ENCODE measurements at regions not wholly inside any gene's neighbourhood (a gene's known extent, or its start where the extent isn't known, plus 50 kb on each side); places are given as distances from the start of the nearest gene placed in this dataset.

DNA sequence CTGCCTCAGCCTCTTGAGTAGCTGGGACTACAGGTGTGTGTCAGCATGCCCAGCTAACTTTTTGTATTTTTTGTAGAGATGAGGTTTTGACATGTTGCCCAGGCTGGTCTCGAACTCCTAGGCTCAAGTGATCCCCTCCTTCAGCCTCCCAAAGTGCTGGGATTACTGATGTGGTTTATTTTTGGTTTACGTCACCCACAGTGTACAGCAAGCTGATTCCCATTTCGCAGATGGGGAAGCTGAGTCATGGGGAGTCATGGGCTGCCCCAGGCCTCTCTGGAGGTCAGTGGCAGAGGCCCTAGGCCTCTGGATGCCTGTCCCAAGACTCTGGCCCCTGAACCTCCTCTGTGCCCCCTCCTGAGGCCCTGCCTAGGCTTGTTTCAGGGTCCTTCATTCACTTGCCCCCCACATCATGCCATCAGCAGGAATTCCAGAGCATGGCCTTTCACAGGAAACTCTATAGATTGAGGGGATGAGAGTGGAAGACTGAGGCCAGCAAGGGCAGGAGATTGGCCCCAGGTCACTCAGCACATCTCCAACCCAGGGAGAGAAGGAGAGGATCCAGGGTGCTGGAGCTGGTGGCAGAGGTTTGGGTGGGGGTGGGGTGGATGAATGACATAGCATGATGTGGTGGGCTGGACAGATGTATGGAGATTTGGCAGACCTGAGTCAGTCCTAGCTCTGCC lies 266.0 kb downstream of the PTPRU start:
- no peak for DNase-seq

- DNase-seq, result no peak
Observed at GRCh38 chr1:29501227-29501976, 265.1 kb downstream of the PTPRU start.

DNA sequence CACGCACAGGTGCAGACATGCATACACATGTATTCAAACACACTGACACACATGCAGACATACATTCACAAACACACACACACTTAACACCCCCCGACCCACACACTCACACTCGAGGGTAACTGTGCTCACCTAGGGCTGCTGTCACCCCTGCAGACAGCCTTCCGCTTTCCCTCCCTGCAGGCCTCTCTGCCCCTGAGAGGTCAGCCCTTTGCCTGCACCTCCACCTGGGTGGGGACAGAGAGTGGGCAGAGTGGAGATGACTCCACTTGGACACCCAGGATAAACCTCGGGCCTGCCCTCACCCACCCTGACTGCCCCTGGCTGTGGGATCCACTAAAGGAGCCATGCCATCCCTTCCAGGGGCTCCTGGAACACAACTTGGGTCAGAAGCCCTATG lies 264.3 kb downstream of the PTPRU start:
- no peak for DNase-seq

- no peak for DNase-seq
Observed at GRCh38 chr1:29500041-29500440, 263.7 kb downstream of the PTPRU start.

GRCh38 chr1:29499104-29499650 lies 262.9 kb downstream of the PTPRU start:
- DNase-seq, result no peak

DNA sequence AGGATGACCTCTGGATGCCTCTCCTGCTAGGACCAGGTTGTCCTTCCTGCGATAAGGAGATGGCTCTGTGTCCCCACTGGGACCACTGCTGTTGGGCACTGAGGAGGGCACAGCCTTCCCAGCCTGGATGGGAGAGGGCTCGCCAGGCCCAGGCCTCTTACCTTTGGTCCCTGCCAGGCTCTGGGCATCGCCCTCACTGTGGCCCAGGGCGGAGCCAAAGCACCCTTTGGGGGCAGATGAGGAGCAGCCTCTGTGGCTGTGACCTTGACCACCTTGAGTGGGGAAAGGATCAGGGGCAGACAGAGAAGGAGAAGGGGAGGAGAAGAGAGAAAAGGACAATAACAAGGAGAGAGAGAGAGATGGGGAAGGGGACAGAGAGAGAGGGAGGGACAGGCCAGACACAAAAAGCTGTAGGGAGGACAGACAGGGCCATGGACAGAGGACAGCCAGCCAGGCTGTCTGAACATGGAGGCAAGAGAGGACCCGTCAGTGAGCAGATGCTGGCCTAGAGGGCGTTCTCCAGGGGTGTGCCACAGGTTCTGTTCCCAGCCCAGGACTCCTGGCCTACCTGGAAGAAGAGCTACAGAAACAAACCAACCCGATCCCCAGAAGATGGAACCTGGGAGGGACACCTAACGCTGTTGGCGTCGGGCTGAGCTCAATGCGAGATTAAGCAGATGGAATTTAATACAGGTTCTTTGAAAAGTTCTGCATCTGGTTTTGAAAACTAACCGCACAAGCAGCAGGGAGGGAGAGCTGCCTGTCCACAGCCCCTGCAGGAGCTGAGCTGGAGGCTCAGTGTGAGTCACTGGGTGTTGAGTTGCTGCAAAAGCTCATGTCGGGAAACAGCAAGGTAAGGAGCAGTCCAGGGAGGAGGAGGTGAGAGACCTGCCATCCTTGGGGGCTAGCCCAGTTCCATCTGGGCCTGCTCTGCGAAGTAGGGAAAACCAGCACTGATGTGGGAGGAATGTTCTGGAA lies 262.1 kb downstream of the PTPRU start:
- DNase-seq, result no peak

GRCh38 chr1:29497395-29498125 lies 261.2 kb downstream of the PTPRU start:
- DNase-seq, result no peak

- no peak for DNase-seq
Observed at GRCh38 chr1:29496701-29497100, 260.4 kb downstream of the PTPRU start.

- DNase-seq, result no peak
Observed at GRCh38 chr1:29490204-29490934, 254.0 kb downstream of the PTPRU start.

GRCh38 chr1:29489471-29489870 lies 253.1 kb downstream of the PTPRU start:
- no peak for DNase-seq

DNA sequence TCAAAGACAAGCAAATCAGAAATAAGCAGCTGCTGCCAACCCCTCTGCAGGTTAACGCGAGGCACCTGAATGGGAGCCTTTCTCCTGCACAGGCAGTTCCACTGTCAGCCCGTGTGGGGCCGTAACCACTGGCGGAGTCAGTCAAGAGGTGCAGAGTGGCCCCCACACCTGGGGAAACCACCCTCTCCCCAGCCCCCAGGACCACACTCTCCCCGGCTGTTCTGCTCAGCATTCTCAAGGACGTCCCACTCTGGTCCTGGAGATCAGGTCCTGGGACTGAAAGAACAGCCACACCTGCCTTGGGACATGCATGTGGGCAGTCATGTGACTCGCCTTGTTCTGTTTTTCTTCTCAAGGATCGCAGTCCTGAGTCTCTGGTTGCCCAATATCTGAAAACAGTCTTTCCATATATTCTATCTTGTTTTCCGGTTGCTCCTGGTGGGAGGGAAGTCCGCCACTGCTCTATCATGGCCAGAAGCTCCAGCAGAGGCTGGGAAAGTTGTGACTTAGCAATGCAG lies 252.5 kb downstream of the PTPRU start:
- no peak for DNase-seq

- DNase-seq, result no peak
Observed at GRCh38 chr1:29488086-29488793, 251.9 kb downstream of the PTPRU start.

DNA sequence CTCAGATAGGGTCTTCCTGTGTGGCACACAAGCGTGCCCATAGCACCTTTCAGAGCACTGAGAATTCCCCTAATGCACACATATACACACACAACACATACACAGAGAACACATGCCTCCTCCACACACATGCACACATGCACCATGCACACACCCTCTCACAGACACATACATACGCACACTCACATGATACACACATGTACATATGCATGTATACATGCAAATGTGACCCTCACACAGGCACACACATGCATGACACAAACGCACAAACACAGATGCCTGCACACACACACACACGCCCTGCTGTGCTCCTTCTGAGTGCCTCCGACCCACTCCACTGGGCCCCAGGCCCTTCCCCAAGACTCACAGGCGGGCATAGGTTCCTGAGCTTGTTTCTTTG lies 251.0 kb downstream of the PTPRU start:
- no peak for DNase-seq

GRCh38 chr1:29485096-29485925 lies 249.0 kb downstream of the PTPRU start:
- no peak for DNase-seq

- DNase-seq, result no peak
Observed at GRCh38 chr1:29482991-29483390, 246.7 kb downstream of the PTPRU start.

DNA sequence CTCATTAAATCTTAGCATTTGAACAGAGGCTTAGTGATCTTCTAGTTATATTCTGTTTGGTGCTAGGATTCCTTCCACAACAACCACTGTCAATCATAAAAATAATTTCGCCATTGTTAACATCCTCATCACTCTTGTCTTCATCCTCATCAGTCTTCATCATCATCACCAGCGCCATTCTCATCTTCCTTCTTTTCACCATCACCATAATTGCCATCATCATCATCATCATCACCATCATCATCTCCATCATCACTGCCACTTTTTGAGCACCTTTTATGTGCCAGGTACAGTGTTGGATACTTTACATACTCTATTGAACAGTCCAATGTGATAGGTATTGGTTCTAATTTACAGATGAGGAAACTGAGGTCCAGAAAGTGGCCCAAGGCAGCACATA lies 245.7 kb downstream of the PTPRU start:
- DNase-seq, result no peak

DNA sequence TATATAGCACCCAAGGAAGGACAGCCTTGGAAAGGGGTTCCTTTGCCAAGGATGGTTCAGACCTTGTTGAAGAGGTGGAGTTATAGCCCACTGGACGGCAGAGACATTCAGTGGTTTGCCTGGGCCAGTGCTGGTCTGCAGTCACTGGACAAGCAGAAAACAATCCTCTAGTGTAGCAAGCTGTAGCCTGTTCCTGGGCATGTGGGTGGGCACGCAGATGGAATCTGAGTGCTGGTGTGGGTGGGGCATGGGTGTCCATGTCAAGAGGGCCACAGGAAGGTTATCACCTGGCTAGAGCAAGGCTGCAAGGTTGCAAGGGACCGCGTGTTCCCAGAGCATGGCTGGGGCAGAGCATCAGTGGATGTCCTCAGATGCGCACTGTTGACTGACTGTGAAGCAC lies 244.7 kb downstream of the PTPRU start:
- no peak for DNase-seq

DNA sequence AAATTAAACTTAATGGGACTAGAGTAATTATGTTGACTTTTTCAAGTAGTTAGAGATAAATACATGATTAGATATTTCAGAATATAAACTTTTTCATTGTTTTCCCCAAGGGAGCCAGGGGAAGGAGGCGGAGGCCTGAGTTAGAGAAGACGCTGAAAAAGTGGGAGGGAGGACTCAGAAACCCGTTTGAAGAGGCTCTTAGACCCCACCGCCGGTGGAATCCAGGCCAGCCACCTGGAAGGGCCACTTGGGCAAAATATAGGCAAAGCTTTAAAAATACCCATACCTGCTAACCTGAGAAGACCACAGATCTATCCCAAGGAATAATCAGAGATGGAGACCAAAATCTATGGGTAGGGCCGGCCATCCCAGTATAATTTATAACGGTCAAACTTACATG lies 242.6 kb downstream of the PTPRU start:
- no peak for DNase-seq

GRCh38 chr1:29478151-29478791 lies 241.9 kb downstream of the PTPRU start:
- DNase-seq, result no peak
